SK-N-SH treated with all-trans-retinoic acid at 6 μM for 48 hours (cell line): ENCODE measurements at regions not wholly inside any gene's neighbourhood (a gene's known extent, or its start where the extent isn't known, plus 50 kb on each side); places are given as distances from the start of the nearest gene placed in this dataset.
"Not testable (repeated sequence)": the region's sequence is repeated elsewhere in the genome, so short reads cannot be mapped to it uniquely, and the experiment has no call there.

Source experiments
- ATAC-seq: fragments of 200-7000 bp; cut with Tn5 transposase; 3 replicates; pipeline ENCODE4 v1.9.1; 2020; ENCODE audit warnings: mild to moderate bottlenecking, moderate library complexity
- ARNTL ChIP-seq: fragments of 450-650 bp; formaldehyde crosslinking; IDR thresholded peaks from 2 replicates; pipeline ENCODE4 v1.5.0; 2020; ENCODE audit warnings: low read depth, mild to moderate bottlenecking, moderate library complexity, borderline replicate concordance
- CREB5 ChIP-seq: fragments of 250-450 bp; sonication (Bioruptor Pico); IDR thresholded peaks from 2 replicates; pipeline ENCODE4 v1.5.1; 2020; ENCODE audit warnings: low read depth, mild to moderate bottlenecking, moderate library complexity
- CSDC2 ChIP-seq: fragments of 250-450 bp; sonication (Bioruptor Pico); IDR thresholded peaks from 2 replicates; pipeline ENCODE4 v1.5.0; 2020; ENCODE audit warnings: mild to moderate bottlenecking, moderate library complexity
- CSRNP3 ChIP-seq: fragments of 250-450 bp; sonication (Bioruptor Pico); IDR thresholded peaks from 2 replicates; pipeline ENCODE4 v1.5.1; 2021; ENCODE audit warnings: mild to moderate bottlenecking, moderate library complexity
- ESRRG ChIP-seq: fragments of 250-450 bp; sonication (Bioruptor Pico); IDR thresholded peaks from 2 replicates; pipeline ENCODE4 v1.6.1; 2021; ENCODE audit warnings: mild to moderate bottlenecking
- GLIS3 ChIP-seq: fragments of 250-450 bp; sonication (Bioruptor Pico); IDR thresholded peaks from 2 replicates; pipeline ENCODE4 v1.5.0; 2020; ENCODE audit warnings: mild to moderate bottlenecking, moderate library complexity
- ISL1 ChIP-seq: fragments of 250-450 bp; sonication (Bioruptor Pico); IDR thresholded peaks from 2 replicates; pipeline ENCODE4 v2.1.2; 2022; ENCODE audit warnings: mild to moderate bottlenecking, moderate library complexity
- OSR1 ChIP-seq: fragments of 250-450 bp; sonication (Bioruptor Pico); IDR thresholded peaks from 2 replicates; pipeline ENCODE4 v1.8.0; 2022; ENCODE audit warnings: moderate library complexity, mild to moderate bottlenecking, inconsistent platforms
- PPARA ChIP-seq: fragments of 250-450 bp; sonication (Bioruptor Pico); IDR thresholded peaks from 2 replicates; pipeline ENCODE4 v1.5.0; 2020; ENCODE audit warnings: mild to moderate bottlenecking, borderline replicate concordance
- SNAI2 ChIP-seq: fragments of 250-450 bp; sonication (Bioruptor Pico); IDR thresholded peaks from 2 replicates; pipeline ENCODE4 v1.5.0; 2020; ENCODE audit warnings: mild to moderate bottlenecking, moderate library complexity
- TCF4 ChIP-seq: fragments of 250-450 bp; sonication (Bioruptor Pico); IDR thresholded peaks from 2 replicates; pipeline ENCODE4 v1.8.0; 2021; ENCODE audit warnings: mild to moderate bottlenecking, moderate library complexity, borderline replicate concordance
- TOX ChIP-seq: fragments of 250-450 bp; sonication (Bioruptor Pico); IDR thresholded peaks from 2 replicates; pipeline ENCODE4 v1.8.0; 2021; ENCODE audit warnings: mild to moderate bottlenecking, moderate library complexity, borderline replicate concordance
- ZC3H10 ChIP-seq: fragments of 250-450 bp; sonication (Bioruptor Pico); IDR thresholded peaks from 2 replicates; pipeline ENCODE4 v1.5.1; 2021; ENCODE audit warnings: mild to moderate bottlenecking, moderate library complexity
- ZFP3 ChIP-seq: fragments of 250-450 bp; sonication (Bioruptor Pico); IDR thresholded peaks from 2 replicates; pipeline ENCODE4 v1.5.0; 2020; ENCODE audit warnings: mild to moderate bottlenecking, moderate library complexity
- ZFP30 ChIP-seq: fragments of 450-650 bp; formaldehyde crosslinking; IDR thresholded peaks from 2 replicates; pipeline ENCODE4 v1.5.0; 2022; ENCODE audit warnings: mild to moderate bottlenecking, moderate library complexity
- ZNF565 ChIP-seq: fragments of 450-650 bp; formaldehyde crosslinking; conservative IDR thresholded peaks from 2 replicates; pipeline ENCODE4 v1.5.0; 2020; ENCODE audit warnings: low read depth, mild to moderate bottlenecking, moderate library complexity
- ZNF8 ChIP-seq: fragments of 450-650 bp; formaldehyde crosslinking; IDR thresholded peaks from 2 replicates; pipeline ENCODE4 v1.5.0; 2020; ENCODE audit warnings: mild to moderate bottlenecking, moderate library complexity
- TF ChIP-seq, protein P1 (sequence below): fragments of 250-450 bp; sonication (Bioruptor Pico); IDR thresholded peaks from 2 replicates; pipeline ENCODE4 v1.8.0; 2020; ENCODE audit warnings: mild to moderate bottlenecking, moderate library complexity, borderline replicate concordance
- TF ChIP-seq, protein P2 (sequence below): fragments of 250-450 bp; sonication (Bioruptor Pico); IDR thresholded peaks from 2 replicates; pipeline ENCODE4 v1.8.0; 2021; ENCODE audit warnings: low read depth, mild to moderate bottlenecking, moderate library complexity, borderline replicate concordance
- TF ChIP-seq, protein P3 (sequence below): fragments of 250-450 bp; sonication (Bioruptor Pico); IDR thresholded peaks from 2 replicates; pipeline ENCODE4 v1.5.0; 2020; ENCODE audit warnings: mild to moderate bottlenecking, moderate library complexity

- ATAC-seq: no peak
- TF ChIP-seq ZNF565 (CRISPR knock-in tag) (no peak), ZFP30 (no peak), ISL1 (CRISPR knock-in tag) (0 out of 2 replicates have a peak, but pooled peaks have one; percentile 20), CSDC2 (CRISPR knock-in tag) (no peak)
These were observed 127.5 kb upstream of the DAPK1 start for GRCh38 chr9:87370049-87370685.

DNA sequence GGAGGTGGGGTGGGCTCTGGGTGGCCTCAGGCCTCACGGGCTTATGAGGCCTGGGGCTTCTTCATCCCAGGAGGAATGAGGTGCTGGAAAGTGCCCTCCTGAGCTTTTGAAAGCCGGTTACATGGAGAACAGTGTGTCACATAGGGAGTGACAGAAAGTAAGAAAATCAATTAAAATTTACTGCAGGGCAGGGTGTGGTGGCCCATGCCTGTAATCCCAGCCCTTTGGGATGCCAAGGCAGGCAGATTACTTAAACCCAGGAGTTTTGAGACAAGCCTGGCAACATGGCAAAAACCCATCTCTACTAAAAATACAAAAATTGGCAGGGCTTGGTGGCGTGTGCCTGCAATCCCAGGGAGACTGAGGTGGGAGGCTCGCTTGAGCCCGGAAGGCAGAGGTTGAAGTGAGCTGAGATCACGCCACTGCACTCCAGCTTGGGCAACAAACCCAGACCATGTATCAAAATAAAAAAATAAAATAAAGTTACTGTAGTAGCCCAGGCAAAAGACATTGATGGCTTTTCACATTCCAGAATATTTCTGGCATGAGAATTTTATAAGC lies 125.8 kb upstream of the DAPK1 start:
- no peak for ATAC-seq
- TF ChIP-seq PPARA (CRISPR knock-in tag) (no peak), ZFP3 (no peak), ZNF8 (CRISPR knock-in tag) (no peak), CREB5 (CRISPR knock-in tag) (no peak), ZNF565 (CRISPR knock-in tag) (no peak), OSR1 (CRISPR knock-in tag) (no peak), GLIS3 (no peak), ZFP30 (no peak), TOX (CRISPR knock-in tag) (no peak), ESRRG (CRISPR knock-in tag) (no peak), TCF4 (CRISPR knock-in tag) (no peak), ARNTL (CRISPR knock-in tag) (no peak)
- TF ChIP-seq, protein P1, sequence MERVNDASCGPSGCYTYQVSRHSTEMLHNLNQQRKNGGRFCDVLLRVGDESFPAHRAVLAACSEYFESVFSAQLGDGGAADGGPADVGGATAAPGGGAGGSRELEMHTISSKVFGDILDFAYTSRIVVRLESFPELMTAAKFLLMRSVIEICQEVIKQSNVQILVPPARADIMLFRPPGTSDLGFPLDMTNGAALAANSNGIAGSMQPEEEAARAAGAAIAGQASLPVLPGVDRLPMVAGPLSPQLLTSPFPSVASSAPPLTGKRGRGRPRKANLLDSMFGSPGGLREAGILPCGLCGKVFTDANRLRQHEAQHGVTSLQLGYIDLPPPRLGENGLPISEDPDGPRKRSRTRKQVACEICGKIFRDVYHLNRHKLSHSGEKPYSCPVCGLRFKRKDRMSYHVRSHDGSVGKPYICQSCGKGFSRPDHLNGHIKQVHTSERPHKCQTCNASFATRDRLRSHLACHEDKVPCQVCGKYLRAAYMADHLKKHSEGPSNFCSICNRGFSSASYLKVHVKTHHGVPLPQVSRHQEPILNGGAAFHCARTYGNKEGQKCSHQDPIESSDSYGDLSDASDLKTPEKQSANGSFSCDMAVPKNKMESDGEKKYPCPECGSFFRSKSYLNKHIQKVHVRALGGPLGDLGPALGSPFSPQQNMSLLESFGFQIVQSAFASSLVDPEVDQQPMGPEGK (CRISPR knock-in tag): no peak
- TF ChIP-seq, protein P2, sequence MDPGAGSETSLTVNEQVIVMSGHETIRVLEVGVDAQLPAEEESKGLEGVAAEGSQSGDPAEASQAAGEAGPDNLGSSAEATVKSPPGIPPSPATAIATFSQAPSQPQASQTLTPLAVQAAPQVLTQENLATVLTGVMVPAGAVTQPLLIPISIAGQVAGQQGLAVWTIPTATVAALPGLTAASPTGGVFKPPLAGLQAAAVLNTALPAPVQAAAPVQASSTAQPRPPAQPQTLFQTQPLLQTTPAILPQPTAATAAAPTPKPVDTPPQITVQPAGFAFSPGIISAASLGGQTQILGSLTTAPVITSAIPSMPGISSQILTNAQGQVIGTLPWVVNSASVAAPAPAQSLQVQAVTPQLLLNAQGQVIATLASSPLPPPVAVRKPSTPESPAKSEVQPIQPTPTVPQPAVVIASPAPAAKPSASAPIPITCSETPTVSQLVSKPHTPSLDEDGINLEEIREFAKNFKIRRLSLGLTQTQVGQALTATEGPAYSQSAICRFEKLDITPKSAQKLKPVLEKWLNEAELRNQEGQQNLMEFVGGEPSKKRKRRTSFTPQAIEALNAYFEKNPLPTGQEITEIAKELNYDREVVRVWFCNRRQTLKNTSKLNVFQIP (CRISPR knock-in tag): no peak
- TF ChIP-seq, protein P3, sequence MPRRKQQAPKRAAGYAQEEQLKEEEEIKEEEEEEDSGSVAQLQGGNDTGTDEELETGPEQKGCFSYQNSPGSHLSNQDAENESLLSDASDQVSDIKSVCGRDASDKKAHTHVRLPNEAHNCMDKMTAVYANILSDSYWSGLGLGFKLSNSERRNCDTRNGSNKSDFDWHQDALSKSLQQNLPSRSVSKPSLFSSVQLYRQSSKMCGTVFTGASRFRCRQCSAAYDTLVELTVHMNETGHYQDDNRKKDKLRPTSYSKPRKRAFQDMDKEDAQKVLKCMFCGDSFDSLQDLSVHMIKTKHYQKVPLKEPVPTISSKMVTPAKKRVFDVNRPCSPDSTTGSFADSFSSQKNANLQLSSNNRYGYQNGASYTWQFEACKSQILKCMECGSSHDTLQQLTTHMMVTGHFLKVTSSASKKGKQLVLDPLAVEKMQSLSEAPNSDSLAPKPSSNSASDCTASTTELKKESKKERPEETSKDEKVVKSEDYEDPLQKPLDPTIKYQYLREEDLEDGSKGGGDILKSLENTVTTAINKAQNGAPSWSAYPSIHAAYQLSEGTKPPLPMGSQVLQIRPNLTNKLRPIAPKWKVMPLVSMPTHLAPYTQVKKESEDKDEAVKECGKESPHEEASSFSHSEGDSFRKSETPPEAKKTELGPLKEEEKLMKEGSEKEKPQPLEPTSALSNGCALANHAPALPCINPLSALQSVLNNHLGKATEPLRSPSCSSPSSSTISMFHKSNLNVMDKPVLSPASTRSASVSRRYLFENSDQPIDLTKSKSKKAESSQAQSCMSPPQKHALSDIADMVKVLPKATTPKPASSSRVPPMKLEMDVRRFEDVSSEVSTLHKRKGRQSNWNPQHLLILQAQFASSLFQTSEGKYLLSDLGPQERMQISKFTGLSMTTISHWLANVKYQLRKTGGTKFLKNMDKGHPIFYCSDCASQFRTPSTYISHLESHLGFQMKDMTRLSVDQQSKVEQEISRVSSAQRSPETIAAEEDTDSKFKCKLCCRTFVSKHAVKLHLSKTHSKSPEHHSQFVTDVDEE (CRISPR knock-in tag): no peak
- TF ChIP-seq, all 23 proteins: peak for 0

DNA sequence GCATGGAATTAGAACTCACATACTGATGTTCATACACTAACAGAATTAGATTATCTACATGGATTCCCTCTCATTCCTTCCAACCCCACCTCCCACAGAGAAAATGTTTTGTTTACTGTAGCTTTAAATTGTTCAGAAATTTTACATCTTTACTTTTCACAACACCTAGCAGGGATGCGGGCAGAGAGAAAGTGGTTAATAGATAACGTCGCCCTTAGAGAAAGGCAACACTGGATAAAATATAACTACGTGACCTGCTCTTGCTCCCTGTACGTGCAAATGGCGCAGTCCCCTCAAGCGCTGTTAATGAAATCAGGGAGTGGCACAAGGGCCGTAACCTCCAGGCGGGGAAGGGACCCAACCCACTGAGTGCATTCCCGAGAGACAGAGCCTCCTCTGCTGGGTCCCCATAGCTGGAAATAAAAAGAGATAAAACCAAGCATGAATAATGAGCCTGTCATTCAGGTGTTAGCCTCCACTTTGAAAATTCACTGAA lies 125.3 kb upstream of the DAPK1 start:
- ATAC-seq: no peak
- TF ChIP-seq ZNF565 (CRISPR knock-in tag): no peak
- no peak for TF ChIP-seq ZFP30
- no peak for TF ChIP-seq CSDC2 (CRISPR knock-in tag)
- no peak for TF ChIP-seq CSRNP3 (CRISPR knock-in tag)
- TF ChIP-seq TOX (CRISPR knock-in tag): no peak
- TF ChIP-seq PPARA (CRISPR knock-in tag): no peak
- no peak for TF ChIP-seq ARNTL (CRISPR knock-in tag)
- no peak for TF ChIP-seq SNAI2
- no peak for TF ChIP-seq CREB5 (CRISPR knock-in tag)
- TF ChIP-seq ZNF8 (CRISPR knock-in tag): no peak
- no peak for TF ChIP-seq ZC3H10 (CRISPR knock-in tag)
- no peak for TF ChIP-seq GLIS3

DNA sequence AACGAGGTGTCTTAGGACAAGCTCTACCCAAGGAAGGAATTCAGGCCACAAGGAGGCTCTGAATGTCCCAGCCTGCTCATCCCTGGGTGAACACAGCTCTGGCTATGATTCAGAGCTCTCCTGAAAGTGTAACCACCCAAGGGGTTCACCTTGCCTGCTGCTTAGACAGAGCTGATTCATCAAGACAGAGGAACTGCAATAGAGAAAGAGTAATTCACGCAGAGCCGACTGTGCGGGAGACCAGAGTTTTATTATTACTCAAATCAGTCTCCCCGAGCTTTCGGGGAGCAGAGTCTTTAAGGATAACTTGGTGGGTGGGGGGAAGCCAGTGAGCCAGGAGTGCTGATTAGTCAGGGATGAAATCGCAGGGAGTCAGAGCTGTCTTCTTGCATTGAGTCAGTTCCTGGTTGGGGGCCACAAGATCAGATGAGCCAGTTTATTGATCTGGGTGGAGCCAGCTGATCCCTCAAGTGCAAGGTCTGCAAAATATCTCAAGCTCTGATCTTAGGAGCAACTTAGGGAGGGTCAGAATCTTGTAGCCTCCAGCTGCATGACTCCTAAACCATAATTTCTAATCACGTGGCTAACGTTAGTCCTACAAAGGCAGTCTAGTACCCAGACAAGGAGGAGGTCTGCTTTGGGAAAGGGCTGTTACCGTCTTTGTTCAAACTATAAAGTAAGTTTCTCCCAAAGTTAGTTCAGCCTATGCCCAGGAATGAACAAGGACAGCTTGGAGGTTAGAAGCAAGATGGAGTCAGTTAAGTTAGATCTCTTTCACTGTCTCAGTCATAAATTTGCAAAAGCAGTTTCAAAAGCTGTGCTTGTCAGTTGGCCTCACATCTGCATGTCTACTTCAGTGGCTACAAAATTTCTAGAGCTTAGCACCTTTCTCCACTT lies 123.4 kb upstream of the DAPK1 start:
- ATAC-seq: not testable (repeated sequence)
